ENCODE measurements at regions not wholly inside any gene's neighbourhood (a gene's known extent, or its start where the extent isn't known, plus 50 kb on each side); places are given as distances from the start of the nearest gene placed in this dataset.
"Not testable (repeated sequence)": the region's sequence is repeated elsewhere in the genome, so short reads cannot be mapped to it uniquely, and the experiment has no call there.

- no peak for DNase-seq (ENCODE audit: low read depth in 2 of 2)
These were observed 128.8 kb upstream of the MAP3K1 start for GRCh38 chr5:56686337-56687195.

GRCh38 chr5:56685503-56686217, 129.7 kb upstream of the MAP3K1 start:
- no peak for DNase-seq (ENCODE audit: low read depth in 2 of 2)

GRCh38 chr5:56684159-56684558, 131.2 kb upstream of the MAP3K1 start:
- no peak for DNase-seq (ENCODE audit: low read depth in 2 of 2)

DNA sequence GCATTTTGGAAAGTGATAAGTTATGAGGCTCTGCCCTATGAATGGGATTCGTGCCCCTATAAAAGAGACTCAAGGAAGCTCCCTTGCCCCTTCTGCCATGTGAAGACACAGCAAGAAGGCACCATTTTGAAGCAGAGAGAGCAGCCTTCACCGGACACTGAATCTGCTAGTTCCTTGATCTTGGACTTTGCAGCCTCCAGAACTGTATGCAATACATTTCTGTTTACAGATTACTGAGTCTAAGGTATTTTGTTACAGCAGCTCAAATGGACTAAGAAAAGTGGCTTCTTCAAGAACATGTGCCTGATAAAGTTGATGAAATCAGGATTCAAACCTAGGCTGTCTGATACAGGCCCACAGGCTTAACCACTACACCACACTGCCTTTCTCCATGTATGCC, 131.6 kb upstream of the MAP3K1 start:
- DNase-seq (ENCODE audit: low read depth in 2 of 2), result no peak

- DNase-seq (ENCODE audit: low read depth in 2 of 2), result no peak
These were observed 132.1 kb upstream of the MAP3K1 start for GRCh38 chr5:56683281-56683680.

DNA sequence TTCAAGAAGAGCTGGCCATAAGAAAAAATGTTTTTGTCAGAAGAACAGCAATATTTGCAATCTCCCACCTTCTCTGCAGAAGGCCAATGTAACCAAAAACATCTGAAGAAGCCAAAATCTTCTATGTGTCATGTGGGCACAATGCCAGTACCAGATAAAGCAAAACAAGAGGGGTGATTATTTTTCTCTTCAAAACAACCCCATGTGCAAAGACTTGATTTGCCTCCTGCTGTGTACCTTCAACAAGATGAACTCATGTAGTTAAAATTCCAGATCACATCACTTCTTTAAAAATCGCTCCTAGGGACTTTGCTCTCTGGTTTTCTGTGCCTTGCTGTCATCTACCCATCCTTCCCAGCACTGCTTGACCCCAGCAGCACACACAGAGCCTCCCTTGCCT, 134.0 kb upstream of the MAP3K1 start:
- no peak for DNase-seq (ENCODE audit: low read depth in 2 of 2)

DNA sequence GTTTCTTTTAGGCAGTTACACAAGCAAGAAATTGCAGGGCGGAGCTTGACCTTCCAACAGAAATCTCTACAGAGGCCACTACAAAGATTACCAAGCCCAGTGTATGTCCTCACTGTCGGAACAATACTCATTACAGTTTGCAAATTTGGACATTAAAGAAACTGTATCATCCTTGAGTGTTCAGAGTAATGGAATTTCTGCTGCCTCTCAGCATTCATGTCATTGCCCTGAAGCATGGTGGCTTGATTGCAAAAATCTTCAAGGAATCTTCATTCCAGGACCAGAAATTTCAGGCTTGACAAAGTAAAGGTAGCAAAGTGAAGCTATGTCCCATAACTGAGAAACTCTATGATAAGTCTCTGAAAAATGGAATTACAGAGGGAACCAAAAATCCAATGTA, 134.6 kb upstream of the MAP3K1 start:
- DNase-seq (ENCODE audit: low read depth in 2 of 2), result no peak

- no peak for DNase-seq (ENCODE audit: low read depth in 2 of 2)
These were observed 137.6 kb upstream of the MAP3K1 start for GRCh38 chr5:56677690-56678305.

DNA sequence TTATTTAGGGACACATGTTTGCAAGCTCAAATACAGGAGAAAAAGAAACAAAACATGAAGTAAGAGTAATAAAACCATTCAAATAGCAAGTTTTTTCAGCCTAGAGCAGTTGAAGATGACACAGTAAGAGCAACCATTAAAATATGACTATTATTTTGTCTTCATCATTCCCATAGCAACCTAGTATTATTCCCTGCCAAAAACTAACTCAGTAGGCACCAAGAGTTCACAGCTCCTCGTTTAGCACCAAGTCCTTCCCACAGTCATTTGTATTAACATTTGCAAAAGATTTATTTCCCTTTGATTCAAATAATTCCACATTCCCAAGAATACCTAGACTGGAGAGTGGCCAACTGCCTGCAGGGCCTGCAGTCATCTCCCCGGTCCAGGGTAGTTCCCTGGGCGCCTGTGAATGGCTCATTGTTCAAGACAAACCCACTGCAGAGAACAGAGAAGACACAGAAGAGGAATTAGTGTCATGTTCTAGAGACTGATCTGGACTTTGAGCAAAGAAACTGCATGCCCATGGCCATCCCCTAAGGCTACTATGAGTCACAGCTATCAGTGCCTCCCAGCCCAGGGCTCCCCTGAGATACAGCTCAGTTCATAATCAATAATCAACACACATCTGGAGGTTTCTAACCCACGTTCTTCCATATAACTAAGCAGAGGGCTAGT, 139.1 kb upstream of the MAP3K1 start:
- no peak for DNase-seq (ENCODE audit: low read depth in 2 of 2)

DNA sequence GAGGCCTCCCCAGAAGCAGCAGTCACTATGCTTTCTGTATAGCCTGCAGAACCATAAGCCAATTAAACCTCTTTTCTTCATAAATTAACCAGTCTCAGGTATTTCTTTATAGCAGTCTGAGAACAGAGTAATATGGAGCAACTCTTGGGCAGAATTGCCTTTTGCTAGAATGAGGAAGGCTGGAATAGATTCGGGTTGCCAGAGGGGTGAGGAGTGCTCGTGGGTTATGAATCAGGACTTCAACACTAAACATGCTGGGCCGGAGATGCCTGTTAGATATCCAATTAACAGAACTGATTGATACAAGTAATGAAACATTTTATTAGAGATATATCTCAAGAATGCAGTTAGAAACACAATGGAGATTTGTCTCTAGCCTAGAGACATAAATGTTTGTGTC, 140.9 kb upstream of the MAP3K1 start:
- DNase-seq (ENCODE audit: low read depth in 2 of 2), result no peak

GRCh38 chr5:56673171-56673570, 142.2 kb upstream of the MAP3K1 start:
- no peak for DNase-seq (ENCODE audit: low read depth in 2 of 2)

DNA sequence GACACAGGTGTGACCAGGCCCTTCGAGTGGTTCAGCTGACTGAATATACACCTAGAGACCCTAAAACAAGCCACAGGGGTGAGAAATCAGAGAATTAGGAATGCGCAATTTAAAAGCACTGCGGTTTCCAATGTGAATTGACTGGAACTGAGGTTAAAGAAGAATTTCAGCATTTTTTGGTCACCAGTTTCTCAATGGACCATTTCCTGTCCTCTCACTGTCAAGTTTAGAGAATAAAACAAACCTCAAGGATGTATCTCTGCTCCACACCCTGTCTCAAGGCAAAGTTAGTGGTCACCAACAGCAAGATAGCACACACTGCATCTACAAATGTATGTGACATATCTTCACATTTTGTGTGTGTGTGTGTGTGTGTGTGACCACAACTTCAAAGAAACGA, 143.8 kb upstream of the MAP3K1 start:
- no peak for DNase-seq (ENCODE audit: low read depth in 2 of 2)

DNA sequence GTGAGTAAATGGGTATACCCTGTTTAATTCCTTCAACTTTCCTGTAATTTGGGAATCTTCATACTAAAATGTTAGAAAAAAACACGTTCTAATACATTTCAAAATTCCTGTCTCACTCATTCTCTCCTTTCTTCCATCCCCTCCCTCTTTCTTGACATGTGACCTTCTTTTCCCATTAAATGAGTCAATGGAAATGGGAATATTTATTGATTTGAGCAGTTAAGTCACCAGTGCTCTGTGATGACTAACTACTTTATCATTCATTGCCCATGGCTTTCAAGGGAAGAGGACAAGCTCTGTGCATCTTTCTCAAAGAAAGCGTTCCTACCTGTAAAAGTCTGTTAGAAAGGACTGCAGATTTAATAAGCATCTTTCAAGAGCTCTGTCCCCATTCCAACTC, 144.4 kb upstream of the MAP3K1 start:
- DNase-seq (ENCODE audit: low read depth in 2 of 2), result no peak

GRCh38 chr5:56669534-56670483, 145.5 kb upstream of the MAP3K1 start:
- DNase-seq (ENCODE audit: low read depth in 2 of 2), result no peak

DNA sequence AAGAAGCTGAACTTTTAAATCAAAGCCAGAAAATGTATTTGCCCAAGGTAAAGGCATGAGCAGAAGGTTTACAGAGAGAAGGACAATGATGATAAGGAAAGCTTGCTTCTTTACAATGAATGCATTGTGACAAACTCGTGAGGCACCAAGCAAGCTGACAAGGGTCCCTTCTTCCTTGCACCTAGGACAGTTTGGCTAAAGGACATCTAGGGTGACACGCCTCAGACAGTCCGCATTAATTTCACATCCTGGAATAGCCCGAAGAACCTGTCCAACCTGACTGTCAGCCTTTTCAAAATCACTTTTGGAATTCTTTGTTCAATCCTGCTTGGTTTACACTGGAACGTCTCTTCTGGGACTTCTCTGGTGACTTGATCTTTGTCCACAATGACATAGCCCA, 146.4 kb upstream of the MAP3K1 start:
- no peak for DNase-seq (ENCODE audit: low read depth in 2 of 2)

GRCh38 chr5:56667692-56668091, 147.7 kb upstream of the MAP3K1 start:
- no peak for DNase-seq (ENCODE audit: low read depth in 2 of 2)

DNA sequence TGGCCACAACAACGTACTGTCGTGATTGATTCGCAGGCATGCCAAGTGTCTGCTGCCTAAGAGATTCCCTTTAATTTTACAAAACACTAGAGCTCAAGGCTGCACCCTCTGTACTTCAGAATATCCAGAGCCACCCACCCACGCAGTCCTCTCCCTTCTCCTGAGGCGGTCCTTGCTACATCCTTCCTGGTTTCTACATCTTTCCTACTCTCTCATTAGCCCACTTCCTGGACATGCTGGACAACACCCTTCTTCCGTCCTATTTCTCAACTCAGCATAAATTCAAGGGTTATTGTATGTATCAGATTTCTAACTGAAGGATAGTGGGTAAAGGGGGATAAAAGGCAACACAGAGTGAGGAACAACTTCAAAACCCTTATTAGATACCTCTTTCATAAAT, 148.4 kb upstream of the MAP3K1 start:
- no peak for DNase-seq (ENCODE audit: low read depth in 2 of 2)

DNA sequence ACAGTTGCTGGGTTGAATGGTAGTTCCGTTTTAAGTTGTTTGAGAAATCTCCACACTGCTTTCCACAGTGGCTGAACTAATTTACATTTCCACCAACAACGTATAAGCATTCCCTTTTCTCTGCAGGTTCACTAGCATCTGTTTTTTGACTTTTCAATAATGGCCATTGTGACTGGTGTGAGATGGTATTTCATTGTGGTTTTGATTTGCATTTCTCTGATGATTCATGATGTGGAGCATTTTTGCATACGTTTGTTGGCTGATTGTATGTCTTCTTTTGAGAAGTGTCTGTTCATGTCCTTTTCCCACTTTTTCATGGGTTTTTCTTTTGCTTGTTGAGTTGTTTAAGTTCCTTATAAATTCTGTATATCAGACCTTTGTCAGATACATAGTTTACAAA, 150.2 kb upstream of the MAP3K1 start:
- not testable (repeated sequence) for DNase-seq (ENCODE audit: low read depth in 2 of 2)

DNA sequence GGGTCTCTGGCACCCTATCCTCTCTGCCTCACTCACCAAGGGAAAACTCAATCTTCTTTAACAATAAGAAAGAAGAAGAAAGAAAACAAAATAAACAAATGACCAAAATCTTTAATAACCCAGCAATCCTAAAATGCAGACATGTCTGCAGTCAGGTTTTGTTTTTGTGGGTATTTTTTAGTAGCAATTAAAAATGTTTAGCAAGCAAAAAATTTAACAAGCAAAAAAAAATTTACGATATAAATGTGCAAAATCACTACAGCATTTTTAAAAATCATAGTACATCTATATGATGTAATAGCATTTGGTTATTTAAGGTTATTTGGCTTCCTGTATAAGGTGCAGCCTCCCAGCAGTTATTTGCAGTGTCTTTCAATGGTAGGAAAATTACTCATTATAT, 151.3 kb upstream of the MAP3K1 start:
- DNase-seq (ENCODE audit: low read depth in 2 of 2), result no peak

- DNase-seq (ENCODE audit: low read depth in 2 of 2), result no peak
These were observed 151.8 kb upstream of the MAP3K1 start for GRCh38 chr5:56663523-56663922.

- DNase-seq (ENCODE audit: low read depth in 2 of 2), result no peak
These were observed 152.5 kb upstream of the MAP3K1 start for GRCh38 chr5:56662893-56663292.
